GM20000 (cell line): ENCODE measurements at regions not wholly inside any gene's neighbourhood (a gene's known extent, or its start where the extent isn't known, plus 50 kb on each side); places are given as distances from the start of the nearest gene placed in this dataset.
A peak's percentile ranks its signal among the peaks of the same experiment; 100 is the strongest.

ENCODE experiments used
- DNase-seq: peaks from one replicate; pipeline ENCODE4 v3.0.0; 2012; ENCODE audit warnings: low spot score
- TF ChIP-seq, protein P1 (sequence below): IDR thresholded peaks from 2 replicates; pipeline ENCODE4 v1.5.1; 2012; ENCODE audit warnings: mild to moderate bottlenecking, control low read depth; ENCODE audit errors: extremely low read depth, missing control alignments

GRCh38 chr10:110425684-110426293 lies 71.9 kb upstream of the DUSP5 start:
- peak; percentile 65 for DNase-seq
- TF ChIP-seq, protein P1, sequence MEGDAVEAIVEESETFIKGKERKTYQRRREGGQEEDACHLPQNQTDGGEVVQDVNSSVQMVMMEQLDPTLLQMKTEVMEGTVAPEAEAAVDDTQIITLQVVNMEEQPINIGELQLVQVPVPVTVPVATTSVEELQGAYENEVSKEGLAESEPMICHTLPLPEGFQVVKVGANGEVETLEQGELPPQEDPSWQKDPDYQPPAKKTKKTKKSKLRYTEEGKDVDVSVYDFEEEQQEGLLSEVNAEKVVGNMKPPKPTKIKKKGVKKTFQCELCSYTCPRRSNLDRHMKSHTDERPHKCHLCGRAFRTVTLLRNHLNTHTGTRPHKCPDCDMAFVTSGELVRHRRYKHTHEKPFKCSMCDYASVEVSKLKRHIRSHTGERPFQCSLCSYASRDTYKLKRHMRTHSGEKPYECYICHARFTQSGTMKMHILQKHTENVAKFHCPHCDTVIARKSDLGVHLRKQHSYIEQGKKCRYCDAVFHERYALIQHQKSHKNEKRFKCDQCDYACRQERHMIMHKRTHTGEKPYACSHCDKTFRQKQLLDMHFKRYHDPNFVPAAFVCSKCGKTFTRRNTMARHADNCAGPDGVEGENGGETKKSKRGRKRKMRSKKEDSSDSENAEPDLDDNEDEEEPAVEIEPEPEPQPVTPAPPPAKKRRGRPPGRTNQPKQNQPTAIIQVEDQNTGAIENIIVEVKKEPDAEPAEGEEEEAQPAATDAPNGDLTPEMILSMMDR = no peak

DNA sequence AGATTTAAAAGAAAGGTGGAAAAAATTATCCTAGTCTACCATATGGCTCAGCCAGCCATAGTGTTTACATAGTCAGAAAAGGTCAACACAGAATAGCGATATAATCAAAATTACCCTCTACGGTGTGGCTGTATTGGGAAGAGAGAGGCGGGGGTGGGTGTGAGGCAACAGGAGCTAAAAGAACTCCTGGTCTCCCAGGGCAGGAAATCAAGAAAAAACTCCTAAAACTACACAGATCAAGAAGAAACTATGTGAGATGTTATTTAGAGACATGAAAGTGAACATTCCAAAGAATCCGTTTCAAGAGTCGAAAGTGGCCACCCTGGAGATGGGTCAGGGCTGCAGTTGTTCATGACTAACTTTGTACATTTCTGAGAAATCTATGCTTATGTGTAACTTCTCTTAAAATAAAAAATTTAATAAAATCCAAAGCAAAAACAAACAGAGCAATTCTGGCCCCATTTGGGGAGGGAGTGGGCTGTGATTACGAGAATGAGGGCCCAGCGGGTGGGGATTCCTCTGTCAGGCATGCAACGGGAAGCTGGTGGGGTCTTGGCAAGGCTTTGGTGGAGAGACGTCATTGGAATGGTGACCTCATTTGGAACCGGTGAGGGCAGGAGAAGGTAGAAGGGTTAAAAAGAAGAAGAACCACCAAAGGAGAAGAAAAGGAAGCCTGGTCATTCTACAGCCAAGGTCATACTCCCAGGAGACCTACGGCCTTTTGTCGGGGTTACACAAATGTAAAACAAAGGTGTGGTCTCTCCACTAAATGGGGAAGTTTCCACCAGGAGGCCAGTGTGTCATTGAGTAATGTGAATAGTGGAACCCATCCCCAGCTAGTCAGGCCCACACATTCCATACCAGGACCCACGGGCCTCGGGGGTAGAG lies 71.2 kb upstream of the DUSP5 start:
- peak; percentile 24 for DNase-seq
- TF ChIP-seq, protein P1 = no peak

DNA sequence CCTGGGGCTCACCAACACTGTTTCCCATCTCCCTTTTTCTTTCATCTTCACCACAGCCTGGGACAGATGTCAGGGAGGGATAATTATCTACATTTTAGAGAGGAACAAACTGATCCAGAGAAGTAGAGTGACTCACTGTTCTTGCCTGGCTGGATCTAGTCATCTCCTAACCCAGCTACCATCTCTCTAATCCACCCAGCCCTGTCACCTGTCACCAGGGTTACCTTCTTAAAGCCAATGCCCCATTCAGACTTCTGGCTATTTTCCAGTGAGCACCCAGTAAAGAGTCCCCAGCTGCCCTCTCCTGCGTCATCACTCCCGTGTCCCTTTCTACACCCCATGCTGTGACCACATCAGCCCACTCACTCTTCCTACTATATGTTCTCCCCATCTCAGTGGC lies 68.4 kb upstream of the DUSP5 start:
- DNase-seq = no peak
- TF ChIP-seq, protein P1 = no peak

- TF ChIP-seq, protein P1 = no peak
- DNase-seq = no peak
Observed at GRCh38 chr10:110430340-110431273, 67.1 kb upstream of the DUSP5 start.

DNA sequence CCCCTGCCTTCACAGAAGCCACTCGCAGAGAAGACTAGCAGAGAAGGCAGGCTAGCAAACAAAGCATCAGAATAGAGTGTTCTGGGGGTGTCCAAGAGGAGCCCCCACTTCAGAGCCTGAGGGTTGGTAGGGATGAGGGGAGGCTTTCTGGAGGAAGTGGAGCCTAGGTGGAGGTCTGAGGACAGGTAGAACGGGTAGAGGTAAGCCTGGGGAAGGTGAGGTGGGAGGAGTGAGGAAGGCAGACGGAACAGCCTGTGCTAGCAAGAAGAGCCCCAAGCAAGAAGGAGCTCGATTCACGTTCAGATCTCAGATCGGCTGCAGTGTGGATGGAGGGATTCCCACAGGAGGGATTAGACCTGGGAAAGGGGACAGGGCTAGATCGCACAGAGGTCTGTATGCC lies 66.0 kb upstream of the DUSP5 start:
- no peak for DNase-seq
- TF ChIP-seq, protein P1 = no peak

DNA sequence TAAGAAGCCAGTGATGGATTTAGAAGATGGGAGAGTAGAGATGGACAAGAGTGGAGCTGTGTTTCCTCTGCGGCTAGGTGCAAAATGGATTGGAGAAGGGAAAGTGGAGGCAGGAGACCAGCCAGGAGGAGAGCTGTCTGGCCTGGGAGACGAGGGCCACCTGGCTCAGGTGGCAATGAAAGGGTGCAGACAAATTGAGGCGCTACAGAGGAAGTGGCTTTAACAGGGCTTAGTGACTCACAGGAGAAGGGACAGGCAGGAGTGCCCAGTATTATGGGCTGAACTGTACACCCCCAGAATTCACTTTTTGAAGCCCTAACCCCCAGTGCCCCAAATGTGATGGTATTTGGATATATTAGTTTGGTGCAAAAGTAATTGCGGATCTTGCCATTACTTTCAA lies 65.6 kb upstream of the DUSP5 start:
- DNase-seq = no peak
- TF ChIP-seq, protein P1 = no peak
